AG09309 (cell line): ENCODE measurements at regions not wholly inside any gene's neighbourhood (a gene's known extent, or its start where the extent isn't known, plus 50 kb on each side); places are given as distances from the start of the nearest gene placed in this dataset.

Experiments used
- DNase-seq: peaks from one replicate; pipeline ENCODE4 v3.0.0-alpha.2; 2010; ENCODE audit warnings: low read depth
- H3K4me3 ChIP-seq: 2 replicates; pipeline ENCODE4 v1.5.1; 2011; ENCODE audit warnings: mild to moderate bottlenecking, low read depth, low read length, moderate library complexity; ENCODE audit not compliant: control insufficient read depth
- CTCF ChIP-seq: IDR thresholded peaks from 2 replicates; pipeline ENCODE4 v1.5.1; 2011; ENCODE audit warnings: mild to moderate bottlenecking, low read depth, low read length, inconsistent platforms; ENCODE audit not compliant: insufficient read depth, control insufficient read depth; ENCODE audit errors: missing control alignments

DNA sequence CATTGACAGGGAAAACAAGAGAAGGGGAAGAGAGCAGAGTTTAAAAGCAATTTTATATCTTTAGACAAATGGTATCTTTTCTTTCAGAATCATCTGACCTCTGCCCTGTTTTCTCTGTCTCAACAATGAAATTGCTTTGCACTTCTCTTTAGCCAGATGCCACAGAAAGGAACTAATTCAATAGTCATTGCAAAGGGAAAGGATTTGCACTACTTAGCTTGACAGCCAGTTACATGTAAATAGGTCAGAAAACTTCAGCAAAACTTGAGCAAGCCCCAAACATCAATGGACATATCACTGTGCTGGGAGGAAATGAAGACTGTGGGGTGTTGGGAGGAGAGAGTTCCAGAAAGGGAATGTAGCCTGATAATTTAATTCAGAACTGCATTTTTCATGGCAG lies 181.3 kb upstream of the FAM83B start:
- no peak for TF ChIP-seq CTCF
- DNase-seq: no peak
- no peak overlapping the region for H3K4me3 ChIP-seq

DNA sequence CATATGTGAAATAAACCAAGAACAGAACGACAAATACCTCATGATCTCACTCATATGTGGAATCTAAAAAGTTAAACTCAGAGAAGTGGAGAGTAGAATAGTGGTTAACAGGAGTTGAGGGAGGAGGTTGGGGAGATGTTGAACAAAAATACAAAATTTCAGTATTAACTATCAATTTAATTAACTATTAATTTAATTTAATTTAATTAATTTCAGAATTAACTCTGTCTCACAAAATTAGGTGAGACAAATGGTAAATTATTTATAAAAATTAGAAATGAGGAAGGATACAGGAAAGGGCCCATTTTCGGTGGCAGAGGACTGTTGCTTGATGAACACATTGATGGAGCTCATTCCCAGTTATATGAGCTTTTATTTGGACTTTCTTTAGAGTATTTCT lies 166.0 kb upstream of the FAM83B start:
- no peak for TF ChIP-seq CTCF

GRCh38 chr6:54681267-54681666 lies 165.3 kb upstream of the FAM83B start:
- no peak overlapping the region for H3K4me3 ChIP-seq
- no peak for DNase-seq
- TF ChIP-seq CTCF: no peak

More for the DNA sequence above, 166.0 kb upstream of the FAM83B start:
- no peak for DNase-seq
- H3K4me3 ChIP-seq: no peak overlapping the region

GRCh38 chr6:54681987-54682386 lies 164.6 kb upstream of the FAM83B start:
- peak; percentile 40 for DNase-seq
- no peak overlapping the region for H3K4me3 ChIP-seq
- no peak for TF ChIP-seq CTCF

GRCh38 chr6:54689620-54690019 lies 157.0 kb upstream of the FAM83B start:
- no peak for DNase-seq
- no peak overlapping the region for H3K4me3 ChIP-seq
- no peak for TF ChIP-seq CTCF

DNA sequence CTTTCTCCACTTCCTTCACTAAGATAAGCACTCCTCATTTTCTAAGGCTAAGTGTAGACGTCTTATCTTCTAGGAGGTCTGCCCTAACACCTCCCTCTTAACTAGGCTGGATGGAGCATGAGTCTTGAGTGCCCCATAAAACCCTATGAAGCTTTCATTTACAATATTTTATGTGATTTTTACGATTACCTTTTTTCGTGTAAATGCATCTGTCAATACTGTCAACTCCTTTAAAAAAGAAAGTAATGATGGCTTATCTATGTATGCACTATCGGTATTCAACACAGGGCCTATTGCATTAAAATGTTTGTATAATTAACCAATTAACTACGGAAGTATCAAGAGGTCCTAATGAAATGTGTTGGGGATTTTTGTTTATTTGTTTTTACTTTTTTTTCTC lies 156.0 kb upstream of the FAM83B start:
- TF ChIP-seq CTCF: no peak
- H3K4me3 ChIP-seq: no peak overlapping the region
- no peak for DNase-seq

GRCh38 chr6:54694928-54695532 lies 151.5 kb upstream of the FAM83B start:
- TF ChIP-seq CTCF: no peak
- DNase-seq: no peak
- no peak overlapping the region for H3K4me3 ChIP-seq
